IMR-90 (cell line): ENCODE measurements at regions not wholly inside any gene's neighbourhood (a gene's known extent, or its start where the extent isn't known, plus 50 kb on each side); places are given as distances from the start of the nearest gene placed in this dataset.

Experiments
- ATAC-seq: fragments of 200-7000 bp; cut with Tn5 transposase; 2 replicates; pipeline ENCODE4 v1.9.1; 2020; ENCODE audit warnings: low read depth, mild to moderate bottlenecking, moderate library complexity
- BruUV-seq: library from RNA; stranded (reverse); fragments of 400-500 nt; replicated peaks from 2 replicates; lab custom pipeline; 2021; lab: Mats Ljungman, UMichigan
- CTCF ChIA-PET: fragments of 300-600 bp; formaldehyde crosslinking; extraction: SDS; loops from one replicate; lab custom pipeline; 2021; ENCODE audit warnings: antibody characterized with exemption; lab: Yijun Ruan, JAX
- POLR2A ChIA-PET: fragments of 300-600 bp; sonication (Branson Sonifier 250); formaldehyde crosslinking; loops from one replicate; lab custom pipeline; 2022; ENCODE audit warnings: antibody characterized with exemption; ENCODE audit not compliant: unreplicated experiment; lab: Charles Lee
- DNase-seq: peaks from one replicate; pipeline ENCODE4 v3.0.0; 2013
- H2AFZ ChIP-seq: replicated peaks from 2 replicates; pipeline ENCODE3; 2013; ENCODE audit warnings: low read length, mild to moderate bottlenecking; ENCODE audit not compliant: poor library complexity
- H2AK5ac ChIP-seq: 2 replicates; pipeline ENCODE4 v1.6.1; 2013; ENCODE audit warnings: low read depth, low read length, inconsistent platforms
- H2AK9ac ChIP-seq: replicated peaks from 2 replicates; pipeline ENCODE3; 2013; ENCODE audit warnings: mild to moderate bottlenecking, low read depth, low read length, moderate library complexity; ENCODE audit not compliant: poor library complexity
- H2BK120ac ChIP-seq: 2 replicates; pipeline ENCODE4 v1.6.1; 2013; ENCODE audit warnings: low read depth, low read length, inconsistent platforms
- H2BK15ac ChIP-seq: 3 replicates; pipeline ENCODE4 v1.6.1; 2013; ENCODE audit warnings: low read depth, low read length, inconsistent platforms
- H2BK20ac ChIP-seq: 2 replicates; pipeline ENCODE4 v1.6.1; 2013; ENCODE audit warnings: low read depth, mild to moderate bottlenecking, inconsistent platforms, low read length, moderate library complexity
- H2BK5ac ChIP-seq: 2 replicates; pipeline ENCODE4 v1.6.1; 2013; ENCODE audit warnings: mild to moderate bottlenecking, low read depth, low read length, inconsistent platforms; ENCODE audit not compliant: poor library complexity, severe bottlenecking
- H3K14ac ChIP-seq: replicated peaks from 2 replicates; pipeline ENCODE4 v1.6.1; 2013; ENCODE audit warnings: low read depth, low read length, inconsistent platforms
- H3K18ac ChIP-seq: 2 replicates; pipeline ENCODE4 v1.6.1; 2013; ENCODE audit warnings: low read depth, low read length, control low read depth
- H3K23ac ChIP-seq: 2 replicates; pipeline ENCODE4 v1.6.1; 2013; ENCODE audit warnings: low read depth, low read length, inconsistent platforms
- H3K27ac ChIP-seq: 2 replicates; pipeline ENCODE4 v1.5.1; 2013; ENCODE audit warnings: mild to moderate bottlenecking, control low read depth, low read length; ENCODE audit not compliant: insufficient read depth
- H3K27me3 ChIP-seq: 2 replicates; pipeline ENCODE4 v1.6.1; 2013; ENCODE audit warnings: low read length; ENCODE audit not compliant: control insufficient read depth, insufficient read depth
- H3K36me3 ChIP-seq: 2 replicates; pipeline ENCODE4 v1.6.1; 2013; ENCODE audit warnings: low read length, mixed read lengths; ENCODE audit not compliant: control insufficient read depth, insufficient read depth
- H3K4ac ChIP-seq: 2 replicates; pipeline ENCODE4 v1.6.1; 2013; ENCODE audit warnings: low read depth, low read length, inconsistent platforms
- H3K4me1 ChIP-seq: 2 replicates; pipeline ENCODE4 v1.6.1; 2013; ENCODE audit warnings: low read length, mixed read lengths; ENCODE audit not compliant: control insufficient read depth, insufficient read depth
- H3K4me2 ChIP-seq: 2 replicates; pipeline ENCODE4 v1.6.1; 2013; ENCODE audit warnings: low read depth, mild to moderate bottlenecking, control low read depth, low read length, moderate library complexity
- H3K4me3 ChIP-seq: 2 replicates; pipeline ENCODE4 v1.5.1; 2013; ENCODE audit warnings: low read depth, mild to moderate bottlenecking, control low read depth, low read length, moderate library complexity; ENCODE audit not compliant: insufficient read depth
- H3K56ac ChIP-seq: 2 replicates; pipeline ENCODE4 v1.6.1; 2013; ENCODE audit warnings: low read length, inconsistent platforms; ENCODE audit not compliant: insufficient read depth; ENCODE audit errors: extremely low read depth
- H3K79me1 ChIP-seq, 2 experiments: 2 replicates each; pipeline ENCODE4 v1.6.1; 2013; ENCODE audit warnings: low read length in 2 of 2, inconsistent platforms in 1 of 2, low read depth in 1 of 2
- H3K9ac ChIP-seq: 2 replicates; pipeline ENCODE4 v1.6.1; 2013; ENCODE audit warnings: low read depth, low read length, control low read depth
- H3K9me1 ChIP-seq: 2 replicates; pipeline ENCODE4 v1.6.1; 2013; ENCODE audit warnings: low read length, inconsistent platforms; ENCODE audit not compliant: insufficient read depth
- H3K9me3 ChIP-seq: 2 replicates; pipeline ENCODE4 v1.6.1; 2013; ENCODE audit warnings: low read length; ENCODE audit not compliant: control insufficient read depth, insufficient read depth
- H4K20me1 ChIP-seq: 2 replicates; pipeline ENCODE4 v1.6.1; 2013; ENCODE audit warnings: low read length, inconsistent platforms; ENCODE audit not compliant: insufficient read depth
- H4K5ac ChIP-seq: 2 replicates; pipeline ENCODE4 v1.6.1; 2013; ENCODE audit warnings: mild to moderate bottlenecking, low read depth, low read length, control low read depth
- H4K8ac ChIP-seq, 2 experiments: 2 replicates each; pipeline ENCODE4 v1.6.1; 2013; ENCODE audit warnings: low read depth in 2 of 2, low read length in 2 of 2, control low read depth in 1 of 2, inconsistent platforms in 1 of 2
- H4K91ac ChIP-seq: 2 replicates; pipeline ENCODE4 v1.6.1; 2013; ENCODE audit warnings: low read depth, low read length, inconsistent platforms; ENCODE audit not compliant: insufficient read depth
- BHLHE40 ChIP-seq: fragments of 150-350 bp; IDR thresholded peaks from 2 replicates; pipeline ENCODE4 v1.6.1; 2016; ENCODE audit warnings: mild to moderate bottlenecking, low read depth, low read length
- CHD1 ChIP-seq: IDR thresholded peaks from 2 replicates; pipeline ENCODE4 v1.6.1; 2012; ENCODE audit warnings: low read depth, low read length, improper control_type of control experiment
- CTCF ChIP-seq: conservative IDR thresholded peaks from 2 replicates; pipeline ENCODE4 v1.5.1; 2012; ENCODE audit warnings: mild to moderate bottlenecking, low read depth, low read length, improper control_type of control experiment
- FOS ChIP-seq: fragments of 150-350 bp; IDR thresholded peaks from 2 replicates; pipeline ENCODE4 v1.6.1; 2016; ENCODE audit warnings: low read depth, low read length
- MAFK ChIP-seq: IDR thresholded peaks from 2 replicates; pipeline ENCODE4 v1.6.1; 2012; ENCODE audit warnings: low read depth, low read length, improper control_type of control experiment
- MAZ ChIP-seq: IDR thresholded peaks from 2 replicates; pipeline ENCODE4 v1.6.1; 2012; ENCODE audit warnings: low read depth, mild to moderate bottlenecking, low read length, improper control_type of control experiment, moderate library complexity, borderline replicate concordance
- MXI1 ChIP-seq: IDR thresholded peaks from 2 replicates; pipeline ENCODE4 v1.6.1; 2012; ENCODE audit warnings: low read depth, mild to moderate bottlenecking, low read length, moderate library complexity, borderline replicate concordance
- NFE2L2 ChIP-seq: fragments of 150-350 bp; IDR thresholded peaks from 2 replicates; pipeline ENCODE4 v1.6.1; 2016; ENCODE audit warnings: low read depth, mild to moderate bottlenecking, low read length
- POLR2A ChIP-seq: IDR thresholded peaks from 2 replicates; pipeline ENCODE4 v1.6.1; 2012; ENCODE audit warnings: mild to moderate bottlenecking, low read depth, low read length
- RCOR1 ChIP-seq: IDR thresholded peaks from 2 replicates; pipeline ENCODE4 v1.6.1; 2012; ENCODE audit warnings: mild to moderate bottlenecking, low read length, improper control_type of control experiment; ENCODE audit not compliant: insufficient replicate concordance
- SMC3 ChIP-seq: fragments of 150-350 bp; IDR thresholded peaks from 2 replicates; pipeline ENCODE4 v1.6.1; 2016; ENCODE audit warnings: low read depth, mild to moderate bottlenecking, antibody characterized with exemption, low read length, moderate library complexity
- WGBS, 2 experiments: methylation state at CpG; one replicate each; pipeline versions ENCODE4 v1.1.5 to v1.1.7; 2013; ENCODE audit warnings: missing lambda C conversion rate in 2 of 2; ENCODE audit not compliant: insufficient read length in 1 of 2; ENCODE audit errors: extremely low coverage in 2 of 2; 5-methylcytosine and 5-hydroxymethylcytosine counted together
- dilution Hi-C: fragments of 300-500 bp; cut with HindIII; formaldehyde crosslinking; loops from one replicate; pipeline ENCODE4 v1.14.3; 2018; ENCODE audit warnings: low sequenced_read_pairs; ENCODE audit not compliant: unreplicated experiment
- in situ Hi-C: fragments of 300-500 bp; cut with MboI; formaldehyde crosslinking; loops from 3 replicates; pipeline ENCODE4 v1.14.3; 2019; ENCODE audit warnings: low sequenced_read_pairs, inconsistent platforms, mixed read lengths
- intact Hi-C: fragments of 100-400 bp; cut with micrococcal nuclease; formaldehyde crosslinking; loops from 2 replicates; pipeline ENCODE4 v1.10.0; 2022

GRCh38 chr2:236831698-236832097 is 254.0 kb upstream of the COPS8 start:
- Histone ChIP-seq H3K79me1 (no peaks in the 10 kb centered on the region), H4K91ac (no peak overlapping the region), H2BK5ac (no peak overlapping the region), H3K27ac (no peak overlapping the region), H3K36me3 (no peaks in the 10 kb centered on the region), H2BK15ac (no peak overlapping the region), H3K4ac (no peak overlapping the region), H3K4me1 (no peaks in the 10 kb centered on the region), H3K14ac (no peak overlapping the region), H2AFZ (no peak overlapping the region), H3K4me2 (no peak overlapping the region), H3K4me3 (no peak overlapping the region), H4K5ac (no peak overlapping the region), H3K23ac (no peak overlapping the region), H3K9ac (no peak overlapping the region), H2BK120ac (no peak overlapping the region), H3K18ac (no peak overlapping the region), H3K9me3 (no peaks in the 10 kb centered on the region), H2AK5ac (no peak overlapping the region), H4K20me1 (no peaks in the 10 kb centered on the region), H3K56ac (no peak overlapping the region), H3K27me3 (peaks cover 8% of the 10 kb centered on the region; the same call in 1 of the 2 replicates), H2BK20ac (no peak overlapping the region), H3K9me1 (no peaks in the 10 kb centered on the region), H2AK9ac (no peak overlapping the region), H4K8ac (no peak overlapping the region)
- no peak for TF ChIP-seq CTCF
- TF ChIP-seq MXI1: no peak
- no peak for TF ChIP-seq SMC3
- no peak for TF ChIP-seq RCOR1
- no peak for TF ChIP-seq CHD1
- TF ChIP-seq FOS: no peak
- no peak for TF ChIP-seq BHLHE40
- TF ChIP-seq MAZ: no peak
- TF ChIP-seq MAFK: no peak
- no peak for TF ChIP-seq NFE2L2
- no peak for TF ChIP-seq POLR2A
- 82% methylated on average over 2 of the region's 6 CpGs; no CpG with 5 or more reads in 1 of the 2 experiments for WGBS, 2 experiments
- no peak for DNase-seq
- ChIA-PET CTCF (no interaction called here), POLR2A (no interaction called here)
- no peak for ATAC-seq
- dilution Hi-C loops: no loop called here
- BruUV-seq: no TSS peak
- intact Hi-C loops: no loop called here
- in situ Hi-C loops: no loop called here
